Caco-2 (cell line): ENCODE measurements at regions not wholly inside any gene's neighbourhood (a gene's known extent, or its start where the extent isn't known, plus 50 kb on each side); places are given as distances from the start of the nearest gene placed in this dataset.

ENCODE experiments used
- BruUV-seq: library from RNA; stranded (reverse); fragments of 400-500 nt; replicated peaks from 2 replicates; lab custom pipeline; 2021; lab: Mats Ljungman, UMichigan
- CTCF ChIA-PET: fragments of 300-600 bp; sonication (Branson Sonifier 250); formaldehyde crosslinking; loops from one replicate; lab custom pipeline; 2022; ENCODE audit warnings: antibody characterized with exemption; lab: Charles Lee
- POLR2A ChIA-PET: fragments of 300-600 bp; sonication (Branson Sonifier 250); formaldehyde crosslinking; loops from one replicate; lab custom pipeline; 2022; ENCODE audit warnings: antibody characterized with exemption; lab: Charles Lee
- DNase-seq, 2 experiments: peaks; one replicate each; pipeline versions ENCODE4 v3.0.0 to v3.0.0-alpha.2; 2020 to 2022
- H3K27me3 ChIP-seq: replicated peaks from 2 replicates; pipeline ENCODE4 v1.6.0; 2011; ENCODE audit warnings: low read length; ENCODE audit not compliant: control insufficient read depth, insufficient read depth
- H3K36me3 ChIP-seq: 2 replicates; pipeline ENCODE4 v1.5.1; 2011; ENCODE audit warnings: low read length; ENCODE audit not compliant: control insufficient read depth, insufficient read depth
- H3K4me1 ChIP-seq: fragments of 250-450 bp; sonication (Bioruptor Pico); 2 replicates; pipeline ENCODE4 v1.5.1; 2020; ENCODE audit warnings: mild to moderate bottlenecking
- H3K4me3 ChIP-seq: 2 replicates; pipeline ENCODE4 v1.5.1; 2011; ENCODE audit warnings: low read depth, mild to moderate bottlenecking, control low read depth, low read length
- H3K9me3 ChIP-seq: fragments of 250-450 bp; sonication (Bioruptor Pico); 2 replicates; pipeline ENCODE4 v1.5.1; 2020; ENCODE audit warnings: mild to moderate bottlenecking, moderate library complexity
- H3K27ac Mint-ChIP-seq: one replicate; pipeline ENCODE4 v1.8.0; 2022; ENCODE audit warnings: mixed read lengths; ENCODE audit not compliant: unreplicated experiment
- H3K27me3 Mint-ChIP-seq: one replicate; pipeline ENCODE4 v1.8.0; 2022; ENCODE audit warnings: mixed read lengths; ENCODE audit not compliant: insufficient read depth, unreplicated experiment
- H3K36me3 Mint-ChIP-seq: one replicate; pipeline ENCODE4 v1.8.0; 2022; ENCODE audit warnings: mild to moderate bottlenecking, mixed read lengths; ENCODE audit not compliant: insufficient read depth, unreplicated experiment
- H3K4me1 Mint-ChIP-seq: one replicate; pipeline ENCODE4 v1.8.0; 2022; ENCODE audit warnings: low read depth, mixed read lengths; ENCODE audit not compliant: unreplicated experiment
- H3K4me3 Mint-ChIP-seq: one replicate; pipeline ENCODE4 v1.8.0; 2022; ENCODE audit warnings: mild to moderate bottlenecking, moderate library complexity, mixed read lengths; ENCODE audit not compliant: unreplicated experiment
- H3K9me3 Mint-ChIP-seq: one replicate; pipeline ENCODE4 v1.8.0; 2022; ENCODE audit warnings: mixed read lengths; ENCODE audit not compliant: unreplicated experiment
- intact Hi-C: fragments of 100-400 bp; cut with micrococcal nuclease; formaldehyde crosslinking; loops from one replicate; pipeline ENCODE4 v1.10.0; 2022; ENCODE audit not compliant: unreplicated experiment
- TF ChIP-seq, protein P1 (sequence below), 2 experiments: fragments of 200-600 bp in 1 of 2; IDR thresholded peaks; 1 replicate in 1 of 2; 2 replicates in 1 of 2; pipeline versions ENCODE4 v1.5.1 to v1.8.0; 2011 to 2022; ENCODE audit warnings: antibody characterized with exemption in 1 of 2, control low read depth in 1 of 2, inconsistent platforms in 1 of 2, low read depth in 1 of 2, low read length in 1 of 2, mild to moderate bottlenecking in 1 of 2, moderate library complexity in 1 of 2; ENCODE audit not compliant: insufficient read depth in 1 of 2, severe bottlenecking in 1 of 2, unreplicated experiment in 1 of 2

DNA sequence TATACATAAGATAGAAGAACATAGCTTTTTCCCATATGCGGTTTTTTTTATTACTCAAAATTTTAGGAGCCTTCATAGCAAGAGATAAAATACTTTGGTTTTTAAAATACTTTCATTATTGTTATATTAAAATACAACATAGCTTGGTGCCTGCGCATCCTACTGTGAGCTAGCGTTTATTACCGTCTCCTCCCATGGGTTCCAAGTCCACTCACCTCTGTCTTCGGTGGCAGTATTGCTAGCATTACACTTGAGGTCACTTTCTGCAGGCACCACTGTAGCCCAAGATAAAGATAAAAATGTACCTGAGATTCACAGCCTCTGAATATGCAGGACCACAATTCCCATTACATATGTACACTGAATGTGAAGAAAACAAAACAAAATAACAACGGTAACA is 326.7 kb downstream of the TPBG start:
- no peak for DNase-seq
- ChIA-PET POLR2A (no interaction called here), CTCF (no interaction called here)
- TF ChIP-seq, protein P1, sequence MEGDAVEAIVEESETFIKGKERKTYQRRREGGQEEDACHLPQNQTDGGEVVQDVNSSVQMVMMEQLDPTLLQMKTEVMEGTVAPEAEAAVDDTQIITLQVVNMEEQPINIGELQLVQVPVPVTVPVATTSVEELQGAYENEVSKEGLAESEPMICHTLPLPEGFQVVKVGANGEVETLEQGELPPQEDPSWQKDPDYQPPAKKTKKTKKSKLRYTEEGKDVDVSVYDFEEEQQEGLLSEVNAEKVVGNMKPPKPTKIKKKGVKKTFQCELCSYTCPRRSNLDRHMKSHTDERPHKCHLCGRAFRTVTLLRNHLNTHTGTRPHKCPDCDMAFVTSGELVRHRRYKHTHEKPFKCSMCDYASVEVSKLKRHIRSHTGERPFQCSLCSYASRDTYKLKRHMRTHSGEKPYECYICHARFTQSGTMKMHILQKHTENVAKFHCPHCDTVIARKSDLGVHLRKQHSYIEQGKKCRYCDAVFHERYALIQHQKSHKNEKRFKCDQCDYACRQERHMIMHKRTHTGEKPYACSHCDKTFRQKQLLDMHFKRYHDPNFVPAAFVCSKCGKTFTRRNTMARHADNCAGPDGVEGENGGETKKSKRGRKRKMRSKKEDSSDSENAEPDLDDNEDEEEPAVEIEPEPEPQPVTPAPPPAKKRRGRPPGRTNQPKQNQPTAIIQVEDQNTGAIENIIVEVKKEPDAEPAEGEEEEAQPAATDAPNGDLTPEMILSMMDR (IDR thresholded peaks at IDR 0.05; ENCODE audit: insufficient read depth in 1 of 2, low read depth in 1 of 2, low read length in 1 of 2, severe bottlenecking in 1 of 2, unreplicated experiment in 1 of 2) = no peak
- Histone ChIP-seq H3K36me3 (no peaks in the 10 kb centered on the region), H3K4me3 (no peak overlapping the region), H3K9me3 (no peaks in the 10 kb centered on the region), H3K4me1 (peaks cover 5% of the 10 kb centered on the region; the same call in 1 of the 2 replicates), H3K27me3 (no peaks in the 10 kb centered on the region)
- Mint-ChIP-seq H3K27me3 (no peaks in the 10 kb centered on the region), H3K36me3 (no peaks in the 10 kb centered on the region), H3K4me3 (no peak overlapping the region), H3K27ac (no peak overlapping the region), H3K4me1 (no peaks in the 10 kb centered on the region), H3K9me3 (no peaks in the 10 kb centered on the region)
- intact Hi-C loops = no loop called here
- no TSS peak for BruUV-seq

DNA sequence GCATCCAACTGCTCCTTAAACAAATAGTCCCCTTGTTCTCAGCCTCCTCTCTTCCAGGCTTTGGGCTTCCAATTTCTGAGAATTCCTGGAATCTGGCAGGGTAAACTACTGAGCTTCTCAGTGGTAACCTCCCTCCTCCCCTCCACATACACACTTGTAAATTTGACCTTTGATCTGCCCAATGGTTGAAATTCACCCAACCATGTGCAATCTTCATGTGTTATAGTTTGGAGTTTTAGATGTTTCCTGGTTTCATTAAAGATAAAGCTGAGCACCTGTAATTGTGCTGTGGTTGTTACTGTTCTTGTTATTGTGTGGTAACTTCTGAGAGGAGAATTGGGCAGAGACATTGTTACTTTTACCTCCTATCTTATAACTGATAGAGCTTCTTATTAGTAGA is 328.4 kb downstream of the TPBG start:
- no peaks in the 10 kb centered on the region for H3K27me3 ChIP-seq
- H3K27me3 Mint-ChIP-seq = no peaks in the 10 kb centered on the region
- no peaks in the 10 kb centered on the region for H3K4me1 Mint-ChIP-seq
- ChIA-PET POLR2A (no interaction called here), CTCF (no interaction called here)
- H3K9me3 Mint-ChIP-seq = no peaks in the 10 kb centered on the region
- TF ChIP-seq, protein P1 (IDR thresholded peaks at IDR 0.05; ENCODE audit: insufficient read depth in 1 of 2, low read depth in 1 of 2, low read length in 1 of 2, severe bottlenecking in 1 of 2, unreplicated experiment in 1 of 2) = no peak
- H3K9me3 ChIP-seq = no peaks in the 10 kb centered on the region
- H3K4me3 Mint-ChIP-seq = no peak overlapping the region
- intact Hi-C loops = no loop called here
- H3K4me1 ChIP-seq = peaks cover 5% of the 10 kb centered on the region; the same call in 1 of the 2 replicates
- no peaks in the 10 kb centered on the region for H3K36me3 Mint-ChIP-seq
- BruUV-seq = no TSS peak
- no peak for DNase-seq
- H3K4me3 ChIP-seq = no peak overlapping the region
- no peaks in the 10 kb centered on the region for H3K36me3 ChIP-seq
- H3K27ac Mint-ChIP-seq = no peak overlapping the region

DNA sequence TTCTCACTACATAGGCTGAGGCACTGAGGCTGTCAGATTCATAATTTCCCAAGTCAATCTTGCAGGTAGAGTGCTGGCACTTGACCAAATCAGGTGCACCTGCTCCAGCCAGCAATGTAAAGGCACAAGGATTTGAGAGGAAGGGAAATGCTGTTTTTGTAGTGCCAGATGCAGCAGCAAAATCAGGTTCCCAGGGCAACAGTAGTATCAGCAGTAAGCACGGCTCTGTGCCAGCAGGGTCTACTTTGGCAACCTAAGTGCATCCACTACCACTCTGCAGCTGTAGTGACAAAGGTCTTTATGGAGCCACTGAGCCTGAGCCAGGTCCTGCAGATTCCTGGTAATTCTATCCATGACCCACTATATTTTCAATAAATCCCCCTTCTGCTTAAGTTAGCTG is 329.5 kb downstream of the TPBG start:
- ChIA-PET CTCF (no interaction called here), POLR2A (no interaction called here)
- Histone ChIP-seq H3K27me3 (no peaks in the 10 kb centered on the region), H3K36me3 (no peaks in the 10 kb centered on the region), H3K9me3 (no peaks in the 10 kb centered on the region), H3K4me3 (no peak overlapping the region), H3K4me1 (peaks cover 5% of the 10 kb centered on the region; the same call in 1 of the 2 replicates)
- Mint-ChIP-seq H3K27me3 (no peaks in the 10 kb centered on the region), H3K4me1 (no peaks in the 10 kb centered on the region), H3K4me3 (no peak overlapping the region), H3K9me3 (no peaks in the 10 kb centered on the region), H3K27ac (no peak overlapping the region), H3K36me3 (no peaks in the 10 kb centered on the region)
- intact Hi-C loops = no loop called here
- BruUV-seq = no TSS peak
- no peak for DNase-seq
- TF ChIP-seq, protein P1 (IDR thresholded peaks at IDR 0.05; ENCODE audit: insufficient read depth in 1 of 2, low read depth in 1 of 2, low read length in 1 of 2, severe bottlenecking in 1 of 2, unreplicated experiment in 1 of 2) = no peak
